ENCODE measurements at regions not wholly inside any gene's neighbourhood (a gene's known extent, or its start where the extent isn't known, plus 50 kb on each side); places are given as distances from the start of the nearest gene placed in this dataset.

- Histone ChIP-seq H3K27ac (ENCODE audit: extremely low read depth, low read depth, low read length) (no peak overlapping the region), H3K4me1 (ENCODE audit: control insufficient read depth, insufficient read depth, low read length) (no peaks in the 10 kb centered on the region), H3K4me3 (ENCODE audit: low read depth, low read length) (no peak overlapping the region), H3K9me3 (ENCODE audit: control insufficient read depth, insufficient read depth, low read depth, low read length) (no peaks in the 10 kb centered on the region), H3K36me3 (ENCODE audit: control insufficient read depth in 2 of 2, insufficient read depth in 1 of 2, low read length in 2 of 2) (no peaks in the 10 kb centered on the region)
- CTCF ChIA-PET, result no interaction called here
- TF ChIP-seq ZNF37A (tag by site-specific recombination; IDR thresholded peaks at IDR 0.05) (no peak), ZNF223 (tag by site-specific recombination; IDR thresholded peaks at IDR 0.05) (no peak), ZNF600 (tag by site-specific recombination; IDR thresholded peaks at IDR 0.05) (no peak), SP7 (tag by site-specific recombination; IDR thresholded peaks at IDR 0.05) (no peak), ZNF701 (tag by site-specific recombination; IDR thresholded peaks at IDR 0.05) (no peak), ZNF169 (tag by site-specific recombination; IDR thresholded peaks at IDR 0.05) (no peak), ZNF558 (tag by site-specific recombination; IDR thresholded peaks at IDR 0.05) (no peak), ZNF791 (tag by site-specific recombination; IDR thresholded peaks at IDR 0.05) (no peak), ZNF629 (tag by site-specific recombination; IDR thresholded peaks at IDR 0.05) (no peak), ZNF645 (tag by site-specific recombination; IDR thresholded peaks at IDR 0.05) (no peak), ZNF354C (tag by site-specific recombination; IDR thresholded peaks at IDR 0.05; ENCODE audit: borderline replicate concordance, low read depth) (no peak), ZNF747 (tag by site-specific recombination; IDR thresholded peaks at IDR 0.05) (no peak), ZNF16 (tag by site-specific recombination; IDR thresholded peaks at IDR 0.05; ENCODE audit: low read depth) (no peak), ZNF510 (tag by site-specific recombination; IDR thresholded peaks at IDR 0.05; ENCODE audit: insufficient replicate concordance) (no peak), ZNF112 (tag by site-specific recombination; IDR thresholded peaks at IDR 0.05) (no peak), ZNF350 (tag by site-specific recombination; IDR thresholded peaks at IDR 0.05) (no peak), SP2 (tag by site-specific recombination; IDR thresholded peaks at IDR 0.05) (no peak), MEIS1 (CRISPR knock-in tag; IDR thresholded peaks at IDR 0.05; ENCODE audit: borderline replicate concordance) (no peak)
- POLR2A ChIA-PET, result no interaction called here
Measured at GRCh38 chr2:52632543-52632942, 1135.1 kb upstream of the CHAC2 start.

GRCh38 chr2:52629944-52630343, 1137.7 kb upstream of the CHAC2 start:
- Histone ChIP-seq H3K4me3 (ENCODE audit: low read depth, low read length) (no peak overlapping the region), H3K4me1 (ENCODE audit: control insufficient read depth, insufficient read depth, low read length) (no peaks in the 10 kb centered on the region), H3K27ac (ENCODE audit: extremely low read depth, low read depth, low read length) (no peak overlapping the region), H3K9me3 (ENCODE audit: control insufficient read depth, insufficient read depth, low read depth, low read length) (no peaks in the 10 kb centered on the region), H3K36me3 (ENCODE audit: control insufficient read depth in 2 of 2, insufficient read depth in 1 of 2, low read length in 2 of 2) (no peaks in the 10 kb centered on the region)
- ChIA-PET CTCF (no interaction called here), POLR2A (no interaction called here)
- TF ChIP-seq ZNF521 (tag by site-specific recombination; IDR thresholded peaks at IDR 0.05), result no peak
- no peak for TF ChIP-seq ZNF366 (tag by site-specific recombination; conservative IDR thresholded peaks at IDR 0.05)
- TF ChIP-seq YY2 (tag by site-specific recombination; IDR thresholded peaks at IDR 0.05), result no peak
- TF ChIP-seq GLIS2 (tag by site-specific recombination; IDR thresholded peaks at IDR 0.05), result no peak
- TF ChIP-seq ATF2 (tag by site-specific recombination; IDR thresholded peaks at IDR 0.05; ENCODE audit: low read depth), result no peak
- TF ChIP-seq ZNF280C (tag by site-specific recombination; IDR thresholded peaks at IDR 0.05), result no peak
- TF ChIP-seq ZBTB6 (tag by site-specific recombination; IDR thresholded peaks at IDR 0.05), result no peak
- TF ChIP-seq ZNF677 (tag by site-specific recombination; IDR thresholded peaks at IDR 0.05), result no peak
- no peak for TF ChIP-seq ZNF138 (tag by site-specific recombination; IDR thresholded peaks at IDR 0.05; ENCODE audit: borderline replicate concordance)
- no peak for TF ChIP-seq MZF1 (tag by site-specific recombination; IDR thresholded peaks at IDR 0.05; ENCODE audit: borderline replicate concordance)
- TF ChIP-seq ZNF211 (tag by site-specific recombination; IDR thresholded peaks at IDR 0.05; ENCODE audit: low read depth), result no peak
- no peak for TF ChIP-seq ZFP41 (tag by site-specific recombination; IDR thresholded peaks at IDR 0.05; ENCODE audit: borderline replicate concordance)
- no peak for TF ChIP-seq ZNF398 (tag by site-specific recombination; IDR thresholded peaks at IDR 0.05)
